ENCODE measurements at regions not wholly inside any gene's neighbourhood (a gene's known extent, or its start where the extent isn't known, plus 50 kb on each side); places are given as distances from the start of the nearest gene placed in this dataset.

DNA sequence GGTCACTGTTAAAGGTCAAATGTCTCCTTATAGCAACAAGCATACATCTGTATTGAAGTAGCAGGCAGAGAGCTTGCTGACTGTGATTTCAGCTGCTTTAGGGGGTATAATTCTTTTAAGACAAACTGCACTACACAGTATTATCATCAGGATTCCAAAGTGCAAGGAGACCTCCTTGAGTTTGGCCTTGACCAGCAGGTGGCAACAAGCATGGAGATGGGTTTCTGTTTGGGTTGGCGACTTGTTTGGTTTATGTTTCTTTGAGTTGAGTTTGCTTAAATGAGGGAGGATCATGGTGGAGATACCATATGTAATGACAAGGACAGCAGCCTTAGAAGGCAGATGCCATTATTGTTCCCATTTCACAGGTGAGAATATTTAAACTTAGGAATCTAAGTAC, 681.0 kb upstream of the ID2 start:
- H3K4me1 Mint-ChIP-seq = peaks cover 15% of the 10 kb centered on the region
- Histone ChIP-seq H3K9ac (ENCODE audit: insufficient read depth, low read length, poor library complexity, severe bottlenecking) (no peak overlapping the region), H3K27me3 (ENCODE audit: control insufficient read depth in 2 of 2, insufficient read depth in 2 of 2, low read length in 2 of 2) (no peaks in the 10 kb centered on the region), H4K20me1 (ENCODE audit: insufficient read depth, low read length) (no peaks in the 10 kb centered on the region), H3K79me2 (ENCODE audit: insufficient read depth, low read length) (no peaks in the 10 kb centered on the region), H3K9me3 (replicated peaks in 1 of 2; ENCODE audit: control insufficient read depth in 1 of 2, insufficient read depth in 1 of 2, low read length in 2 of 2) (no peaks in the 10 kb centered on the region), H3K36me3 (replicated peaks in 1 of 2; ENCODE audit: control insufficient read depth in 1 of 2, insufficient read depth in 2 of 2, low read length in 2 of 2) (no peaks in the 10 kb centered on the region), H2AFZ (ENCODE audit: insufficient read depth, low read depth, low read length, poor library complexity, severe bottlenecking) (no peak overlapping the region), H3K27ac (ENCODE audit: low read depth in 1 of 2, low read length in 2 of 2) (no peak overlapping the region), H3K4me1 (ENCODE audit: control insufficient read depth in 1 of 2, insufficient read depth in 2 of 2, low read length in 2 of 2) (peaks cover 0 to 9% of the 10 kb centered on the region in 2 donors), H3K4me2 (replicated peaks; ENCODE audit: extremely low read depth, low read length, poor library complexity, severe bottlenecking) (no peak overlapping the region), H3K4me3 (replicated peaks in 1 of 3; ENCODE audit: low read depth in 2 of 3, low read length in 3 of 3) (no peak overlapping the region)
- no peaks in the 10 kb centered on the region for H3K9me3 Mint-ChIP-seq
- peak in 1 of 3 donors; percentile 20 for DNase-seq
- intact Hi-C loops (cut with micrococcal nuclease) = loop anchor here (5.0 to 10.0 kb wide), 3 partner anchors 174 to 686 kb away; no protein-coding TSS in a partner anchor
- H3K4me3 Mint-ChIP-seq = no peak overlapping the region
- no peak overlapping the region for H3K27ac Mint-ChIP-seq
- peaks cover 0 to 2% (median 0%) of the 10 kb centered on the region in 3 donors for H3K27me3 Mint-ChIP-seq (ENCODE audit: low read depth in 3 of 3)
- no peaks in the 10 kb centered on the region for H3K36me3 Mint-ChIP-seq
- TF ChIP-seq, protein P1, sequence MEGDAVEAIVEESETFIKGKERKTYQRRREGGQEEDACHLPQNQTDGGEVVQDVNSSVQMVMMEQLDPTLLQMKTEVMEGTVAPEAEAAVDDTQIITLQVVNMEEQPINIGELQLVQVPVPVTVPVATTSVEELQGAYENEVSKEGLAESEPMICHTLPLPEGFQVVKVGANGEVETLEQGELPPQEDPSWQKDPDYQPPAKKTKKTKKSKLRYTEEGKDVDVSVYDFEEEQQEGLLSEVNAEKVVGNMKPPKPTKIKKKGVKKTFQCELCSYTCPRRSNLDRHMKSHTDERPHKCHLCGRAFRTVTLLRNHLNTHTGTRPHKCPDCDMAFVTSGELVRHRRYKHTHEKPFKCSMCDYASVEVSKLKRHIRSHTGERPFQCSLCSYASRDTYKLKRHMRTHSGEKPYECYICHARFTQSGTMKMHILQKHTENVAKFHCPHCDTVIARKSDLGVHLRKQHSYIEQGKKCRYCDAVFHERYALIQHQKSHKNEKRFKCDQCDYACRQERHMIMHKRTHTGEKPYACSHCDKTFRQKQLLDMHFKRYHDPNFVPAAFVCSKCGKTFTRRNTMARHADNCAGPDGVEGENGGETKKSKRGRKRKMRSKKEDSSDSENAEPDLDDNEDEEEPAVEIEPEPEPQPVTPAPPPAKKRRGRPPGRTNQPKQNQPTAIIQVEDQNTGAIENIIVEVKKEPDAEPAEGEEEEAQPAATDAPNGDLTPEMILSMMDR (IDR thresholded peaks at IDR 0.05) = peak; percentile 22
- WGBS (ENCODE audit: insufficient coverage) = 100% methylated on average over 1 of the region's 1 CpG

DNA sequence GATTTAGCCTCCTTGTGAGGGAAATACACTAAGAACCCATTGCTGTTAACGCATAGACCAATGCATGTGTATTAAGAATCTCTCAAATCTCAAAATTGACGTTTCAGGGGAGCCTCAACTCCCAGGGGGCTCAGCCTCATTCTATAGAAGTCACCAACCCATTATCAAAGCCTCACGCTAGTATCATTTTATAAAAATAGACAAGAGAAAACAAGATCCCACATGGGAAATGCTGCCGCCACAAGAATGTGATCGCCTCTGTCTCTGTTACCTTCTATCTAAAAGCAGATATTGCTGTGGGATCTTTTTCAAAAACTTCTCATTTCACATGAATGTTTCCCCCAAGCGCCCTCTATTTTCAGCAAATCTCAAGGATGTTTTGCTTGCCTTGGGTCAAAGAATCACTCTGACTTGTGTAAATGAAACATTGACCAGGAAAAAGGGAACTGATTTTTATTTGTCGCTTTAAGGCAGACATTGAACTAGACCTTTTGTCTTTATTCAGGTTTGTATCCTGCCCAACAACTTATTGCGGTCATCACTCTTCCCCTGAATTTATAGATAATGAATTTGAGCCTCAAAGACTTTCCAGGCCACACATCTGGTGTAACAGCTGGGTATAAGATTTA, 679.0 kb upstream of the ID2 start:
- Histone ChIP-seq H3K79me2 (ENCODE audit: insufficient read depth, low read length) (no peaks in the 10 kb centered on the region), H3K27me3 (ENCODE audit: control insufficient read depth in 2 of 2, insufficient read depth in 2 of 2, low read length in 2 of 2) (no peaks in the 10 kb centered on the region), H3K36me3 (replicated peaks in 1 of 2; ENCODE audit: control insufficient read depth in 1 of 2, insufficient read depth in 2 of 2, low read length in 2 of 2) (no peaks in the 10 kb centered on the region), H3K27ac (ENCODE audit: low read depth in 1 of 2, low read length in 2 of 2) (no peak overlapping the region), H4K20me1 (ENCODE audit: insufficient read depth, low read length) (no peaks in the 10 kb centered on the region), H3K9me3 (replicated peaks in 1 of 2; ENCODE audit: control insufficient read depth in 1 of 2, insufficient read depth in 1 of 2, low read length in 2 of 2) (no peaks in the 10 kb centered on the region), H3K9ac (ENCODE audit: insufficient read depth, low read length, poor library complexity, severe bottlenecking) (no peak overlapping the region), H3K4me2 (replicated peaks; ENCODE audit: extremely low read depth, low read length, poor library complexity, severe bottlenecking) (no peak overlapping the region), H3K4me1 (ENCODE audit: control insufficient read depth in 1 of 2, insufficient read depth in 2 of 2, low read length in 2 of 2) (peaks cover 0 to 9% of the 10 kb centered on the region in 2 donors), H2AFZ (ENCODE audit: insufficient read depth, low read depth, low read length, poor library complexity, severe bottlenecking) (no peak overlapping the region), H3K4me3 (replicated peaks in 1 of 3; ENCODE audit: low read depth in 2 of 3, low read length in 3 of 3) (no peak overlapping the region)
- H3K36me3 Mint-ChIP-seq = no peaks in the 10 kb centered on the region
- intact Hi-C loops (cut with micrococcal nuclease) = loop anchor here (5.0 to 10.0 kb wide), 3 partner anchors 172 to 684 kb away; no protein-coding TSS in a partner anchor
- H3K27me3 Mint-ChIP-seq (ENCODE audit: low read depth in 3 of 3) = peaks cover 0 to 2% (median 0%) of the 10 kb centered on the region in 3 donors
- H3K27ac Mint-ChIP-seq = no peak overlapping the region
- TF ChIP-seq, protein P1 (IDR thresholded peaks at IDR 0.05) = no peak
- no peak for DNase-seq
- WGBS (ENCODE audit: insufficient coverage) = 100% methylated on average over 3 of the region's 8 CpGs
- no peaks in the 10 kb centered on the region for H3K9me3 Mint-ChIP-seq
- peaks cover 15% of the 10 kb centered on the region for H3K4me1 Mint-ChIP-seq
- no peak overlapping the region for H3K4me3 Mint-ChIP-seq

Measured in CD14-positive monocyte (primary cell).